Hepatocyte (in vitro differentiated cells): ENCODE measurements at regions not wholly inside any gene's neighbourhood (a gene's known extent, or its start where the extent isn't known, plus 50 kb on each side); places are given as distances from the start of the nearest gene placed in this dataset.

Experiments used
- EZH2 ChIP-seq: fragments of 200-600 bp; sonication (generic); IDR thresholded peaks from 2 replicates; pipeline ENCODE4 v1.6.1; 2016; ENCODE audit warnings: antibody characterized with exemption, mild to moderate bottlenecking, borderline replicate concordance
- EZH2phosphoT487 ChIP-seq: fragments of 200-600 bp; sonication (generic); IDR thresholded peaks from one replicate; pipeline ENCODE4 v1.6.1; 2018; ENCODE audit warnings: antibody characterized with exemption, mild to moderate bottlenecking, low read depth, moderate library complexity; ENCODE audit not compliant: unreplicated experiment, severe bottlenecking
- TF ChIP-seq, protein P1 (sequence below): fragments of 200-600 bp; sonication (generic); IDR thresholded peaks from 2 replicates; pipeline ENCODE4 v1.5.1; 2016; ENCODE audit warnings: antibody characterized with exemption, mild to moderate bottlenecking; ENCODE audit not compliant: poor library complexity

DNA sequence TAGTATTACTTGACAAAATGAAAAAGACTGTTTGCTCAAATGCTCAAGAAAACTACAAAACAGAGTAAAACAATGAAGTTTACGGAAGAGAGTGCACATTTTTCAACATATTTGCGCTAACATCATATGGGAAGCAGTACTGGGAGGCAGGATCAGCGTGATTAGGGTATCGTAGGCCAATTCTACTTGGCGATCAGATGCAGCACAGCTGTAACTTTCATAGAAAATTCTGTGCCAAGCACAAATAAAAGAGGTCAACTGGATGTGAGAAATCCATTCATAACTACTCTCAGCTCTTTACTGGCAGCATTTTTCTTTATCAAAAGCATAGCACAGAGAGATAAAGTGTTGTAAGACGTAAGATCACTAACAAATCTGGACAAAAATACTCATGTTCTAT, 1196.3 kb upstream of the GBE1 start:
- TF ChIP-seq, protein P1, sequence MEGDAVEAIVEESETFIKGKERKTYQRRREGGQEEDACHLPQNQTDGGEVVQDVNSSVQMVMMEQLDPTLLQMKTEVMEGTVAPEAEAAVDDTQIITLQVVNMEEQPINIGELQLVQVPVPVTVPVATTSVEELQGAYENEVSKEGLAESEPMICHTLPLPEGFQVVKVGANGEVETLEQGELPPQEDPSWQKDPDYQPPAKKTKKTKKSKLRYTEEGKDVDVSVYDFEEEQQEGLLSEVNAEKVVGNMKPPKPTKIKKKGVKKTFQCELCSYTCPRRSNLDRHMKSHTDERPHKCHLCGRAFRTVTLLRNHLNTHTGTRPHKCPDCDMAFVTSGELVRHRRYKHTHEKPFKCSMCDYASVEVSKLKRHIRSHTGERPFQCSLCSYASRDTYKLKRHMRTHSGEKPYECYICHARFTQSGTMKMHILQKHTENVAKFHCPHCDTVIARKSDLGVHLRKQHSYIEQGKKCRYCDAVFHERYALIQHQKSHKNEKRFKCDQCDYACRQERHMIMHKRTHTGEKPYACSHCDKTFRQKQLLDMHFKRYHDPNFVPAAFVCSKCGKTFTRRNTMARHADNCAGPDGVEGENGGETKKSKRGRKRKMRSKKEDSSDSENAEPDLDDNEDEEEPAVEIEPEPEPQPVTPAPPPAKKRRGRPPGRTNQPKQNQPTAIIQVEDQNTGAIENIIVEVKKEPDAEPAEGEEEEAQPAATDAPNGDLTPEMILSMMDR, result no peak
- TF ChIP-seq EZH2, result no peak
- no peak for TF ChIP-seq EZH2phosphoT487
